ENCODE measurements at regions not wholly inside any gene's neighbourhood (a gene's known extent, or its start where the extent isn't known, plus 50 kb on each side); places are given as distances from the start of the nearest gene placed in this dataset.

DNA sequence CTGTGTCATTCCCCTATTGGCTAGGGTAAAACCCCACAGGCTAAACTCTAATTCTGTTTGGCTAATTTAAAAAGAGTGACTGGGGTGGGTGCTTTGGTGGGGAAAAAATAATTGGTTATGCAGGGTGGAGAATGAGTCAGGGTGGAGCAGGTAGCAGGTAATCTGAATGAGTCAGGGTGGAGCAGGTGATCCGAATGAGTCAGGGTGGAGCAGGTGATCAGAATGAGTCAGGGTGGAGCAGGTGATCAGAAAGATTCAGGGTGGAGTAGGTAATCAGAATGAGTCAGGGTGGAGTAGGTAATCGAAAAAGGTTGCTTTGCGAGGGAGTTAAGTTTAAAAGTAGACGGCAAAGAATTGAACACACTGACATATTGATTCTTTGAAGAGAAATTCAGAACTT is 1218.8 kb upstream of the ATXN8OS start:
- 80 to 93% (median 93%) methylated on average over 4 of the region's 4 CpGs for WGBS, 5 donors

DNA sequence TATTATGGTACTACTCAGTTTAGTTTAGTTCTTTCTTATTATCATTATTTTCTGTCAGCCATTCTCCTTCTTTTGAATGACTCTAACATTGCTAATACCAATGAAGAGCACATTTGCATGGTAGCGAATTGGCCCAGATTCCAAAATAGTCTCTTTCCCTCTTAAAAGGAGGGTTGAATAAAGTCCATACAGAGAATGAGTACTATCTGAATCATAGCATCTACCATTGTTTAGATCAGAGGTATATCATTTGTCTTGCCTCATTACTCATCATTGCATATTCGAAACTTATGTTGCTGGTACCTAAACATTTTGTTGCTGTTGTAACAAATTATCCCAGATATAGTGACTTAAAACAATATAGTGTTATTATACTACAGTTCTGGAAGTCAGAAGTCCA is 1235.3 kb upstream of the ATXN8OS start:
- TF ChIP-seq POLR2AphosphoS5 (IDR thresholded peaks at IDR 0.05): no peak
- TF ChIP-seq, protein P1, sequence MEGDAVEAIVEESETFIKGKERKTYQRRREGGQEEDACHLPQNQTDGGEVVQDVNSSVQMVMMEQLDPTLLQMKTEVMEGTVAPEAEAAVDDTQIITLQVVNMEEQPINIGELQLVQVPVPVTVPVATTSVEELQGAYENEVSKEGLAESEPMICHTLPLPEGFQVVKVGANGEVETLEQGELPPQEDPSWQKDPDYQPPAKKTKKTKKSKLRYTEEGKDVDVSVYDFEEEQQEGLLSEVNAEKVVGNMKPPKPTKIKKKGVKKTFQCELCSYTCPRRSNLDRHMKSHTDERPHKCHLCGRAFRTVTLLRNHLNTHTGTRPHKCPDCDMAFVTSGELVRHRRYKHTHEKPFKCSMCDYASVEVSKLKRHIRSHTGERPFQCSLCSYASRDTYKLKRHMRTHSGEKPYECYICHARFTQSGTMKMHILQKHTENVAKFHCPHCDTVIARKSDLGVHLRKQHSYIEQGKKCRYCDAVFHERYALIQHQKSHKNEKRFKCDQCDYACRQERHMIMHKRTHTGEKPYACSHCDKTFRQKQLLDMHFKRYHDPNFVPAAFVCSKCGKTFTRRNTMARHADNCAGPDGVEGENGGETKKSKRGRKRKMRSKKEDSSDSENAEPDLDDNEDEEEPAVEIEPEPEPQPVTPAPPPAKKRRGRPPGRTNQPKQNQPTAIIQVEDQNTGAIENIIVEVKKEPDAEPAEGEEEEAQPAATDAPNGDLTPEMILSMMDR (IDR thresholded peaks at IDR 0.05 in 8 of 11, conservative IDR thresholded peaks at IDR 0.05 in 3 of 11): no peak
- TF ChIP-seq POLR2A (IDR thresholded peaks at IDR 0.05): no peak
- 83 to 94% (median 85%) methylated on average over 2 of the region's 2 CpGs for WGBS, 5 donors
- H3K9me3 ChIP-seq: peaks cover 0 to 16% (median 2%) of the 10 kb centered on the region in 8 donors

More for the DNA sequence above, 1218.8 kb upstream of the ATXN8OS start:
- H3K4me1 ChIP-seq: no peaks in the 10 kb centered on the region
- no peak for DNase-seq
- no peak overlapping the region for H3K27ac ChIP-seq
- intact Hi-C loops (cut with DNase I; ENCODE audit: low total_unique reads): no loop called here
- no peak for TF ChIP-seq POLR2A (IDR thresholded peaks at IDR 0.05)
- TF ChIP-seq, protein P1 (IDR thresholded peaks at IDR 0.05 in 8 of 11, conservative IDR thresholded peaks at IDR 0.05 in 3 of 11): no peak
- TF ChIP-seq POLR2AphosphoS5 (IDR thresholded peaks at IDR 0.05): no peak
- no peaks in the 10 kb centered on the region for H3K36me3 ChIP-seq
- peaks cover 0 to 9% (median 0%) of the 10 kb centered on the region in 8 donors for H3K9me3 ChIP-seq
- H3K27me3 ChIP-seq (replicated peaks in 1 of 7): no peaks in the 10 kb centered on the region
- H3K4me3 ChIP-seq: no peak overlapping the region

GRCh38 chr13:68851026-68851425 is 1256.6 kb upstream of the ATXN8OS start:
- Histone ChIP-seq H3K9me3 (peaks cover 0 to 16% (median 2%) of the 10 kb centered on the region in 8 donors), H3K4me3 (no peak overlapping the region), H3K27ac (no peak overlapping the region), H3K27me3 (replicated peaks in 1 of 7) (no peaks in the 10 kb centered on the region), H3K36me3 (no peaks in the 10 kb centered on the region), H3K4me1 (no peaks in the 10 kb centered on the region)
- 73 to 85% (median 79%) methylated on average over 1 of the region's 1 CpG for WGBS, 5 donors
- no peak for DNase-seq
- intact Hi-C loops (cut with DNase I; ENCODE audit: low total_unique reads): no loop called here
- TF ChIP-seq POLR2A (IDR thresholded peaks at IDR 0.05) (no peak), POLR2AphosphoS5 (IDR thresholded peaks at IDR 0.05) (no peak)
- TF ChIP-seq, protein P1 (IDR thresholded peaks at IDR 0.05 in 8 of 11, conservative IDR thresholded peaks at IDR 0.05 in 3 of 11): no peak

More for the DNA sequence above, 1235.3 kb upstream of the ATXN8OS start:
- no peaks in the 10 kb centered on the region for H3K4me1 ChIP-seq
- H3K36me3 ChIP-seq: no peaks in the 10 kb centered on the region
- H3K27ac ChIP-seq: no peak overlapping the region
- intact Hi-C loops (cut with DNase I; ENCODE audit: low total_unique reads): no loop called here
- no peak overlapping the region for H3K4me3 ChIP-seq
- no peak for DNase-seq
- no peaks in the 10 kb centered on the region for H3K27me3 ChIP-seq (replicated peaks in 1 of 7)

GRCh38 chr13:68850160-68850559 is 1257.5 kb upstream of the ATXN8OS start:
- TF ChIP-seq POLR2A (IDR thresholded peaks at IDR 0.05): no peak
- no peak for TF ChIP-seq POLR2AphosphoS5 (IDR thresholded peaks at IDR 0.05)
- TF ChIP-seq, protein P1 (IDR thresholded peaks at IDR 0.05 in 8 of 11, conservative IDR thresholded peaks at IDR 0.05 in 3 of 11): no peak
- Histone ChIP-seq H3K27me3 (replicated peaks in 1 of 7) (no peaks in the 10 kb centered on the region), H3K4me3 (no peak overlapping the region), H3K36me3 (no peaks in the 10 kb centered on the region), H3K4me1 (no peaks in the 10 kb centered on the region), H3K27ac (no peak overlapping the region), H3K9me3 (peaks cover 0 to 24% (median 11%) of the 10 kb centered on the region in 8 donors)
- WGBS, 5 donors: 78 to 87% (median 81%) methylated on average over 3 of the region's 3 CpGs
- DNase-seq: no peak
- intact Hi-C loops (cut with DNase I; ENCODE audit: low total_unique reads): no loop called here

All from spleen (tissue), 11 donors.